Endodermal cell (in vitro differentiated cells): ENCODE measurements at regions not wholly inside any gene's neighbourhood (a gene's known extent, or its start where the extent isn't known, plus 50 kb on each side); places are given as distances from the start of the nearest gene placed in this dataset.

Experiments
- DNase-seq: peaks from one replicate; pipeline ENCODE4 v3.0.0-alpha.2; 2017
- H3K27ac ChIP-seq: 2 replicates; pipeline ENCODE4 v1.5.1; 2013; ENCODE audit warnings: mild to moderate bottlenecking, low read depth, low read length, moderate library complexity
- H3K27me3 ChIP-seq: 2 replicates; pipeline ENCODE4 v1.6.1; 2013; ENCODE audit warnings: mild to moderate bottlenecking, low read length, moderate library complexity; ENCODE audit not compliant: insufficient read depth, control insufficient read depth, poor library complexity, severe bottlenecking
- H3K36me3 ChIP-seq: 2 replicates; pipeline ENCODE4 v1.7.0; 2013; ENCODE audit warnings: mild to moderate bottlenecking, low read length, moderate library complexity; ENCODE audit not compliant: control insufficient read depth, insufficient read depth
- H3K4me1 ChIP-seq: one replicate; pipeline ENCODE4 v1.7.0; 2013; ENCODE audit warnings: low read length; ENCODE audit not compliant: control insufficient read depth, insufficient read depth
- H3K4me3 ChIP-seq: 2 replicates; pipeline ENCODE4 v1.5.1; 2013; ENCODE audit warnings: mild to moderate bottlenecking, low read length, moderate library complexity
- H3K9ac ChIP-seq: 2 replicates; pipeline ENCODE4 v1.6.1; 2013; ENCODE audit warnings: mild to moderate bottlenecking, low read length, moderate library complexity; ENCODE audit not compliant: poor library complexity, severe bottlenecking; ENCODE audit errors: extremely low read depth
- H3K9me3 ChIP-seq: 2 replicates; pipeline ENCODE4 v1.6.1; 2013; ENCODE audit warnings: mild to moderate bottlenecking, low read length, moderate library complexity; ENCODE audit not compliant: control insufficient read depth
- H3K27ac Mint-ChIP-seq: 2 replicates; pipeline ENCODE4 v1.8.0; 2020; ENCODE audit warnings: mixed read lengths
- H3K27me3 Mint-ChIP-seq: 2 replicates; pipeline ENCODE4 v1.8.0; 2021; ENCODE audit warnings: mild to moderate bottlenecking, mixed read lengths; ENCODE audit not compliant: insufficient read depth
- H3K36me3 Mint-ChIP-seq: 2 replicates; pipeline ENCODE4 v1.8.0; 2020; ENCODE audit warnings: low read depth, mixed read lengths
- H3K4me1 Mint-ChIP-seq: 2 replicates; pipeline ENCODE4 v1.8.0; 2020; ENCODE audit warnings: mixed read lengths
- H3K4me3 Mint-ChIP-seq: 2 replicates; pipeline ENCODE4 v1.8.0; 2020; ENCODE audit warnings: mild to moderate bottlenecking, moderate library complexity, mixed read lengths
- H3K9me3 Mint-ChIP-seq: 2 replicates; pipeline ENCODE4 v1.8.0; 2020; ENCODE audit warnings: mild to moderate bottlenecking, mixed read lengths
- CTCF ChIP-seq: fragments of 200-600 bp; sonication (generic); conservative IDR thresholded peaks from 2 replicates; pipeline ENCODE4 v1.5.0; 2021; ENCODE audit warnings: antibody characterized with exemption, mild to moderate bottlenecking
- WGBS, 2 experiments: methylation state at CpG; one replicate each; pipeline versions ENCODE4 v1.1.5 to v1.1.7; 2013; ENCODE audit warnings: missing lambda C conversion rate in 2 of 2, mixed read lengths in 1 of 2; ENCODE audit not compliant: insufficient coverage in 1 of 2, insufficient read length in 1 of 2; 5-methylcytosine and 5-hydroxymethylcytosine counted together

GRCh38 chr4:55749666-55750065 is 69.9 kb upstream of the EXOC1L start:
- no peaks in the 10 kb centered on the region for H3K4me1 ChIP-seq
- 100% methylated on average over 1 of the region's 1 CpG; no CpG with 5 or more reads in 1 of the 2 experiments for WGBS, 2 experiments
- no peak overlapping the region for H3K4me3 ChIP-seq
- Mint-ChIP-seq H3K4me3 (no peak overlapping the region), H3K4me1 (no peaks in the 10 kb centered on the region), H3K27me3 (peaks cover 4% of the 10 kb centered on the region), H3K36me3 (no peaks in the 10 kb centered on the region), H3K27ac (no peak overlapping the region), H3K9me3 (no peaks in the 10 kb centered on the region)
- no peak overlapping the region for H3K27ac ChIP-seq
- H3K9me3 ChIP-seq, result no peaks in the 10 kb centered on the region
- H3K9ac ChIP-seq, result no peak overlapping the region
- no peak for DNase-seq
- TF ChIP-seq CTCF, result no peak
- H3K27me3 ChIP-seq, result no peaks in the 10 kb centered on the region
- no peaks in the 10 kb centered on the region for H3K36me3 ChIP-seq

- H3K4me3 Mint-ChIP-seq, result no peak overlapping the region
Measured at GRCh38 chr4:55752810-55753209, 66.8 kb upstream of the EXOC1L start.

GRCh38 chr4:55753856-55754255 is 65.7 kb upstream of the EXOC1L start:
- no peaks in the 10 kb centered on the region for H3K9me3 Mint-ChIP-seq
- TF ChIP-seq CTCF, result no peak
- no peak overlapping the region for H3K27ac Mint-ChIP-seq
- Histone ChIP-seq H3K27me3 (no peaks in the 10 kb centered on the region), H3K27ac (no peak overlapping the region), H3K36me3 (no peaks in the 10 kb centered on the region), H3K4me3 (no peak overlapping the region), H3K9me3 (no peaks in the 10 kb centered on the region), H3K9ac (no peak overlapping the region), H3K4me1 (no peaks in the 10 kb centered on the region)
- no peak for DNase-seq
- no peak overlapping the region for H3K4me3 Mint-ChIP-seq
- H3K36me3 Mint-ChIP-seq, result no peaks in the 10 kb centered on the region
- peaks cover 2% of the 10 kb centered on the region for H3K27me3 Mint-ChIP-seq
- H3K4me1 Mint-ChIP-seq, result peaks cover 1% of the 10 kb centered on the region
- whole genome bisulfite sequencing, 2 experiments, result 60 to 86% methylated on average over 1 of the region's 1 CpG

More at GRCh38 chr4:55752810-55753209, 66.8 kb upstream of the EXOC1L start:
- H3K36me3 ChIP-seq, result no peaks in the 10 kb centered on the region
- no peak overlapping the region for H3K9ac ChIP-seq
- WGBS, 2 experiments, result 89 to 93% methylated on average over 3 to 5 of the region's 5 CpGs
- H3K9me3 Mint-ChIP-seq, result no peaks in the 10 kb centered on the region
- no peak overlapping the region for H3K4me3 ChIP-seq
- no peaks in the 10 kb centered on the region for H3K36me3 Mint-ChIP-seq
- no peak overlapping the region for H3K27ac Mint-ChIP-seq
- no peaks in the 10 kb centered on the region for H3K4me1 Mint-ChIP-seq
- no peaks in the 10 kb centered on the region for H3K9me3 ChIP-seq
- H3K27me3 ChIP-seq, result no peaks in the 10 kb centered on the region
- DNase-seq, result no peak
- H3K4me1 ChIP-seq, result no peaks in the 10 kb centered on the region
- peaks cover 4% of the 10 kb centered on the region for H3K27me3 Mint-ChIP-seq
- H3K27ac ChIP-seq, result no peak overlapping the region
- TF ChIP-seq CTCF, result no peak
